Stromal cell of bone marrow (primary cell): ENCODE measurements at regions not wholly inside any gene's neighbourhood (a gene's known extent, or its start where the extent isn't known, plus 50 kb on each side); places are given as distances from the start of the nearest gene placed in this dataset.
A peak's percentile ranks its signal among the peaks of the same experiment; 100 is the strongest.
"Not testable (repeated sequence)": the region's sequence is repeated elsewhere in the genome, so short reads cannot be mapped to it uniquely, and the experiment has no call there.

Source experiments
- DNase-seq: peaks from one replicate; pipeline ENCODE4 v3.0.0-alpha.2; 2012; ENCODE audit warnings: low read depth

GRCh38 chr7:125382401-125382800 lies 452.8 kb upstream of the POT1 start:
- no peak for DNase-seq

DNA sequence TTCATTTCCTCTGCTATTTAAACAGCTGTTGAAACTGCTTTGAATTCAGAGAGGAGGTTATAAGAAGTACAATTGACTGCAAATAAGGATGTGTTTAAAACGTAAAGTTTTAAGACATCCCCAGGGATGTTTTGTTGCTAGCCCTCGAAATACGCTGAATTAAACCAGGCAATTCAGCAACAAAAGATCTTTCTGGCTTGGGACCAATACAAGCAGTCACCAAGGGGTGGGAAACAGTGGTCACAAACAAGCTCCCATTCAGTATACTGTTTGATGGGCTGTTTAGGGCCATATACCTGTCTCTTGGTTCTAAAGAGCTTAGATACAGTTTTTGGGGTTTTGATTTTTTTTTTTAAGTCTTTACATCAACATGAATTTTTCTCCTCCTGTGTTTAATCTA lies 446.3 kb upstream of the POT1 start:
- DNase-seq, result no peak

DNA sequence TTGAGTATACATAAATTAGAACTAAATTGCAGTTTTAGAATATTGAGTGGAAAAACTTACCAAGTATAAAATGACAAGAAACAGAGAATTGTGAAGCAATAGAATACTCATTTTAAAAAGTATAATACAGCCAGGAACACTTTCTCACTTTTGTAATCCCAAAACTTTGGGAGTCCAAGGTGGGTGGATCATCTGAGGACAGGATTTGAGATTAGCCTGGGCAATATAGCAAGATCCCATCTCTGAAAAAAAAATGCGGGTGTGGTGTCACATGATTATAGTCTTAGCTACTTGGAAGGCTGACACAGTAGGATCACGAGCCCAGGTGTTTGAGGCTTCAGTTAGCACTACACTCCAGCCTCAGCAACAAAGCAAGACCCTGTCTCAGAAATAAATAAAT lies 440.9 kb upstream of the POT1 start:
- DNase-seq, result no peak

- DNase-seq, result peak; percentile 15
These were observed 434.2 kb upstream of the POT1 start for GRCh38 chr7:125363873-125364272.

GRCh38 chr7:125358551-125359167 lies 429.0 kb upstream of the POT1 start:
- no peak for DNase-seq

GRCh38 chr7:125357676-125358455 lies 428.2 kb upstream of the POT1 start:
- DNase-seq, result peak; percentile 6

GRCh38 chr7:125355899-125356298 lies 426.3 kb upstream of the POT1 start:
- peak; percentile 55 for DNase-seq

DNA sequence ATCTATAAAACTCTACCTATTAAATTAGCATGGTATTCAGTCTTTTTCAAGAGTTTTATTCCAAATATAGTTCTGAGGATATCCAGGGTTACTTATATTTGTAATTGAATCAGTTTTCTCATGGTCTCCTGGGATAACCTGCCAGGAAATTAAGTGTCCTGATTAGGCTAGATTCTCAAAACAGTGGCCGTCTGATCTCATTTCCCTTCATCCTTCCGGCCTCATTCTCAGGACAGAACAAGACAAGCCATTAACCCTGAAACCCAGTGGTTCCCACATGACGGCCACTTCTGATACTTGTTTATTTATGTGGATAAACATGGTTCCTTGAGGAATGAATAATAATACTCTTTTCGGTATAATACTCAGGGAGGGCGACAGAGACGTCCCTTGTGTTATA lies 417.6 kb upstream of the POT1 start:
- no peak for DNase-seq

GRCh38 chr7:125338110-125338509 lies 408.5 kb upstream of the POT1 start:
- no peak for DNase-seq

DNA sequence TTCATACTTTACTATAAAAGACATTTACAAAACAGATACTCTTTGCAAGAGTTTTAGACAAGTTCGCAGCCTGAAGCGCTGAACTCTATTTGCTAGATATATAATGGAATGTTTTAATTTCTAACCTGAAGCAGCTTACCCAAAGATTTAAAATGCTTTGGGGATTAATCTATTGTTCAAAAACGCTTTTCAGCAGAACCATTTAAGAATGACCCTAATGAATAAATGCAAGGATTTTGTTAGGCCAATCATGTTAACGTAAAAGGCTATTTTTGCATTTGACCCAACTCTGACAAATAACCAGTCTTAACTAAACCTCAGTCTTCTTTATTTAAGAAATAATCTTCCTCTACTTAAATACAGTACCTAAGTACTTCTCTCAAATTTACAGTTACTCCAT lies 406.7 kb upstream of the POT1 start:
- no peak for DNase-seq

- peak; percentile 6 for DNase-seq
These were observed 397.1 kb upstream of the POT1 start for GRCh38 chr7:125326666-125327255.

GRCh38 chr7:125316466-125316865 lies 386.8 kb upstream of the POT1 start:
- no peak for DNase-seq

- no peak for DNase-seq
These were observed 369.6 kb upstream of the POT1 start for GRCh38 chr7:125299003-125299765.

- DNase-seq, result no peak
These were observed 350.3 kb upstream of the POT1 start for GRCh38 chr7:125279961-125280360.

- DNase-seq, result no peak
These were observed 348.7 kb upstream of the POT1 start for GRCh38 chr7:125278318-125278717.

DNA sequence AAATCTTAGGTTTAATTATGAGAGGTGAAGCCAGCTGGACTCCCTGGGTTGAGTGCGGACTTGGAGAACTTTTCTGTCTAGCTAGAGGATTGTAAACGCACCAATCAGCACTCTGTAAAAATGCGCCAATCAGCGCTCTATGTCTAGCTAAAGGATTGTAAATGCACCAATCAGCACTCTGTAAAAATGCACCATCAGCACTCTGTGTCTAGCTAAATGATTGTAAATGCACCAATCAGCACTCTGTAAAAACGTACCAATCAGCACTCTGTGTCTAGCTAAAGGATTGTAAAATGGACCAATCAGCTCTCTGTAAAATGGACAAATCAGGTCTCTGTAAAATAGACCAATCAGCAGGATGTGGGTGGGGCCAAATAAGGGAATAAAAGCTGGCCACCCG lies 345.1 kb upstream of the POT1 start:
- DNase-seq, result not testable (repeated sequence)

GRCh38 chr7:125264174-125264856 lies 334.7 kb upstream of the POT1 start:
- DNase-seq, result not testable (repeated sequence)

- not testable (repeated sequence) for DNase-seq
These were observed 329.3 kb upstream of the POT1 start for GRCh38 chr7:125258876-125259417.

DNA sequence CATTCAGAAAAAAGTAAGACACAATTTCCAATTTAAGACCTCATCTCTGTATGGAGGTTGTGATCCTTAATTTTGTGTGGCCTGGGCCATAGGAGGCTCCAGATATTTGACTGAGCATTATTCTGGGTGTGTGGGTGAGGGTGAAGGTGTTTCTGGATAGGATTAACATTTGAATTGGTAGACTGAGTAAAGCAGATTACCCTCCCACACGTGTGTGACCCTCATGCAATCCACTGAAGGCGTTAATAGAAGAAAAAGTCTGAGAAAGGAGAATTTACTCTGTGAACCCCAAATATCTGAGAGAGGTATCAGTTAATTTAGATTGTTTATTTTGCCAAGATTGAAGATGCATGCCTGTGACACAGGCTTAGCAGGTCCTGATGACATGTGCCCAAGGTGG lies 328.0 kb upstream of the POT1 start:
- no peak for DNase-seq

- DNase-seq, result no peak
These were observed 326.8 kb upstream of the POT1 start for GRCh38 chr7:125256446-125256845.

GRCh38 chr7:125255810-125256209 lies 326.2 kb upstream of the POT1 start:
- no peak for DNase-seq

GRCh38 chr7:125254566-125254965 lies 324.9 kb upstream of the POT1 start:
- no peak for DNase-seq
